Left ventricle myocardium inferior (tissue), 1 donor: ENCODE measurements at regions not wholly inside any gene's neighbourhood (a gene's known extent, or its start where the extent isn't known, plus 50 kb on each side); places are given as distances from the start of the nearest gene placed in this dataset.

Experiments
- DNase-seq: peaks from one replicate; pipeline ENCODE4 v3.0.0-alpha.2; 2020
- H3K27ac ChIP-seq: fragments of 200-600 bp; replicated peaks from 2 replicates; pipeline ENCODE4 v1.8.0; 2021
- H3K27me3 ChIP-seq: fragments of 200-600 bp; 2 replicates; pipeline ENCODE4 v1.8.0; 2021; ENCODE audit warnings: low read depth
- H3K36me3 ChIP-seq: fragments of 200-600 bp; 2 replicates; pipeline ENCODE4 v1.8.0; 2021
- H3K4me1 ChIP-seq: fragments of 200-600 bp; 2 replicates; pipeline ENCODE4 v1.8.0; 2021
- H3K4me3 ChIP-seq: fragments of 200-600 bp; 2 replicates; pipeline ENCODE4 v1.8.0; 2021; ENCODE audit warnings: mild to moderate bottlenecking, moderate library complexity
- H3K9me3 ChIP-seq: fragments of 200-600 bp; replicated peaks from 2 replicates; pipeline ENCODE4 v1.8.0; 2021
- intact Hi-C: fragments of 100-400 bp; cut with micrococcal nuclease; formaldehyde crosslinking; loops from one replicate; pipeline ENCODE4 v1.11.0; 2022
- TF ChIP-seq, protein P1 (sequence below): fragments of 200-600 bp; IDR thresholded peaks from 2 replicates; pipeline ENCODE4 v1.8.0; 2021; ENCODE audit warnings: antibody characterized with exemption, mild to moderate bottlenecking, borderline replicate concordance
- donor health status: DM: no; HTN: yes; CAD: no; lungs with severe emphysema.

DNA sequence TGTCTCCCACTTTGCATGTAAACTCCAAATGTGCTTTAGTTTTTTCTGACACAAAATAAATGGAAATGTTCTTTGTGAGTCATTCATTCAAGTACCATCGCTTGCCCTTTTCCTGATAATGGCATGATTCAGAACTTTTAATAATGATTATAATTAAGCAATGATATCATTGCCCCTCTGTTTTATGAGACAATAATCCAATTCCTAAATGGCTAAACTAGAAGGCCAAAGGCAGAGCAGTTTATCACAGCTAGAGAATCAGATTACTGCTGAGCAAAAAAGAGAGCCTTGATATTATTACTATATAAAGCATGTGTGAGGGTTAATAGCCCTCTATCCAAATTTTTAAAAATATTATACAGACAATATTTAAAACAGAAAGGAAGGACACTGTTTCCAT is 484.2 kb upstream of the PTPRD start:
- H3K4me3 ChIP-seq, result no peak overlapping the region
- TF ChIP-seq, protein P1, sequence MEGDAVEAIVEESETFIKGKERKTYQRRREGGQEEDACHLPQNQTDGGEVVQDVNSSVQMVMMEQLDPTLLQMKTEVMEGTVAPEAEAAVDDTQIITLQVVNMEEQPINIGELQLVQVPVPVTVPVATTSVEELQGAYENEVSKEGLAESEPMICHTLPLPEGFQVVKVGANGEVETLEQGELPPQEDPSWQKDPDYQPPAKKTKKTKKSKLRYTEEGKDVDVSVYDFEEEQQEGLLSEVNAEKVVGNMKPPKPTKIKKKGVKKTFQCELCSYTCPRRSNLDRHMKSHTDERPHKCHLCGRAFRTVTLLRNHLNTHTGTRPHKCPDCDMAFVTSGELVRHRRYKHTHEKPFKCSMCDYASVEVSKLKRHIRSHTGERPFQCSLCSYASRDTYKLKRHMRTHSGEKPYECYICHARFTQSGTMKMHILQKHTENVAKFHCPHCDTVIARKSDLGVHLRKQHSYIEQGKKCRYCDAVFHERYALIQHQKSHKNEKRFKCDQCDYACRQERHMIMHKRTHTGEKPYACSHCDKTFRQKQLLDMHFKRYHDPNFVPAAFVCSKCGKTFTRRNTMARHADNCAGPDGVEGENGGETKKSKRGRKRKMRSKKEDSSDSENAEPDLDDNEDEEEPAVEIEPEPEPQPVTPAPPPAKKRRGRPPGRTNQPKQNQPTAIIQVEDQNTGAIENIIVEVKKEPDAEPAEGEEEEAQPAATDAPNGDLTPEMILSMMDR, result no peak
- no peaks in the 10 kb centered on the region for H3K4me1 ChIP-seq
- DNase-seq, result no peak
- no peaks in the 10 kb centered on the region for H3K36me3 ChIP-seq
- intact Hi-C loops, result no loop called here
- no peaks in the 10 kb centered on the region for H3K9me3 ChIP-seq
- no peaks in the 10 kb centered on the region for H3K27me3 ChIP-seq
- H3K27ac ChIP-seq, result no peak overlapping the region

DNA sequence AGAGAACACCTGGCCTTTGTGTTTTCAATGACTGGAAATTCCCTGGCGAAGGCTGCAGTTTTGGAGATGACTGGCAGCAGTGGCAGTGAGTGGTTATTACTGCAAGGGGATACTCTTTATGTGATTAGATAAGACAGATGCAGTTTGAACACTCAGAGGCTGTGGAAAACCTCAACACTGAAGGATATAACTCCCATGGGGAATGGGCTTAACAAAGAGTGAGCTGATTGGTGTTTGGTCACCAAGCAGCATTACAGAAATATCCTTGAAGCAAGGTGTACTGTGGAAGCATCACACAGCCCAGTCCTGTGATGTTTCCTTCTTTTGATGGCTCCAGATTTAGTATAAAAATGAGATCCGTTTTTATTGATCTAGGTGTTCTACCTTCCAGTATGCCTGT is 490.7 kb upstream of the PTPRD start:
- DNase-seq, result no peak
- Histone ChIP-seq H3K9me3 (peaks cover 3% of the 10 kb centered on the region), H3K27me3 (no peaks in the 10 kb centered on the region), H3K27ac (no peak overlapping the region), H3K4me3 (no peak overlapping the region), H3K4me1 (no peaks in the 10 kb centered on the region), H3K36me3 (no peaks in the 10 kb centered on the region)
- intact Hi-C loops, result no loop called here
- TF ChIP-seq, protein P1, result no peak

DNA sequence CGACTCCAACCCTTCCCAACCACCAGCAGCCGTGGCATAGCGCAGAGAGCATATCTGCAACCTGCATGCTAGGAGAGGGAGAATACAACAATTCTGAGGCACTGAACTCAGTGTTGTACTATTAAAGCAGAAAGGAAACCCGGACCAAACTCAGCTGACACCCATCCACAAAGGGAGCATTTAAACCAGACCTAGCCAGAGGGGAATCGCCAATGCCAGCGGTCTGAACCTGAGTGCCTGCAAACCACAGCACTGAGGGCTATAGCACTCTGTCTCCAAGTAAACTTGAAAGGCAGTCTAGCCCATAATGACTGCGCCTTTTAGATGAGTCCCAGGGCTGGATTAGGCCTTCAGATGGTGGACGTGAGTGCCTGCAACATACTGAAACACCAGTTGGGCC is 494.4 kb upstream of the PTPRD start:
- no peaks in the 10 kb centered on the region for H3K36me3 ChIP-seq
- intact Hi-C loops, result no loop called here
- peaks cover 38% of the 10 kb centered on the region for H3K9me3 ChIP-seq
- TF ChIP-seq, protein P1, result no peak
- no peaks in the 10 kb centered on the region for H3K27me3 ChIP-seq
- no peak for DNase-seq
- no peak overlapping the region for H3K4me3 ChIP-seq
- no peak overlapping the region for H3K27ac ChIP-seq
- no peaks in the 10 kb centered on the region for H3K4me1 ChIP-seq

DNA sequence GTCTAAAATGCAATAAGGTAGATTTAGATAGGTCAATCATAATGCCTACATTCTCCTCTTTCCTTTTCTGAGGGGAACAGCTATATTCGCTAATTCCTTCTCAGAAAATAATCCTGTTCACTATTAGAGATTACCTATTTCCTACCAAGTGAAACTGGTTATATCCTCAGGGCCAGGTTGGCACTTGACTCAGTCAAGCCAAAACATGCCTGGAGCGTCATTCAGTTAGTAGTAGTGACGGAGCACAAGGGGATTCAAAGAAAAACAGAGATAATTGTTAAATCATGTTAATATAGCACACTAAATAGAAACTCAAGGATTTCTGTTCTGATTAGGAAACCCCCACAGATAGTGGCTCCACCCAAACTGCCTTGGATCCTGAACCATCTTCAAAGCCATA is 515.4 kb upstream of the PTPRD start:
- H3K27me3 ChIP-seq, result no peaks in the 10 kb centered on the region
- DNase-seq, result no peak
- no peak overlapping the region for H3K4me3 ChIP-seq
- H3K27ac ChIP-seq, result no peak overlapping the region
- H3K9me3 ChIP-seq, result no peaks in the 10 kb centered on the region
- TF ChIP-seq, protein P1, result no peak
- H3K4me1 ChIP-seq, result no peaks in the 10 kb centered on the region
- intact Hi-C loops, result no loop called here
- no peaks in the 10 kb centered on the region for H3K36me3 ChIP-seq

DNA sequence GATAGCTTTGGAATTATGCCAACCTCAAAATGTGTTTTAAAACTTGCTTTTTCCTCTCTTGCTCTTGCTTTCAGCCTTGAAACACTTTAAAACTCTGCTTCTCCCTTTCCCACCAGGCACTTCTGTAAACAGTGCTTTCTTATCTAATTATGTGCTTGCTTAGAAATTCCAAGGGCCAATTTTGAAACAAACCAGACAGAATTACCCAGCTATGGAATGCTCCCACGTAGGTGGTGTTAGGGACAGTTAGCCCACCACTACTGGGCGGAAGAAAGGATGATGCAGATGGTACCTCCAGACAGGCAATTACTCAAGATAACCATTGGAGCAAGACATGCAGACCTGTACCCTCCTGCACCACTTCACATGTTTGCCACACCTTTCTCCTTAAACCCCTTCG is 523.0 kb upstream of the PTPRD start:
- Histone ChIP-seq H3K36me3 (no peaks in the 10 kb centered on the region), H3K4me1 (no peaks in the 10 kb centered on the region), H3K9me3 (no peaks in the 10 kb centered on the region), H3K27me3 (no peaks in the 10 kb centered on the region), H3K27ac (no peak overlapping the region), H3K4me3 (no peak overlapping the region)
- intact Hi-C loops, result no loop called here
- TF ChIP-seq, protein P1, result no peak
- DNase-seq, result no peak

DNA sequence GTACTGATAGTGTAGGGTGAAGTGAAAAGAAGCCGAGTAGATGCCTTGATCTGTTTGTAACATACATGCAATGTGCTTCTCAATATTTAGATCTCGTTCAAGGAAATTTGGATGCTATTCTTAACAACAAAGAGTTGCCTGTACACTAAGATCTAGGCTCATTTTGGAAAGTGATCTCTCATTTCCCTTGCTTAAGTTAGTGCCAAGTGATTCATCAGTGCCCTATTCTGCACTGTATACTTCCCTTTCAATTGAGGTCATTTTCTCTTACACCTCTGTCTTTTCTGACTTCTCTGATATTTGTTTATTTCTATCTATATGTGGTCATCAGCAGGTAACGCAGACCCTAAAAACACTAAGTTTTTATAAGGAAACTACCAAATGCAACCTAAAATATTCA is 528.6 kb upstream of the PTPRD start:
- TF ChIP-seq, protein P1, result no peak
- intact Hi-C loops, result loop anchor here (10.0 kb wide), 1 partner anchor 57 kb away; no protein-coding TSS in a partner anchor
- Histone ChIP-seq H3K27ac (no peak overlapping the region), H3K36me3 (no peaks in the 10 kb centered on the region), H3K4me3 (no peak overlapping the region), H3K4me1 (no peaks in the 10 kb centered on the region), H3K27me3 (no peaks in the 10 kb centered on the region), H3K9me3 (no peaks in the 10 kb centered on the region)
- no peak for DNase-seq
